ENCODE measurements at regions not wholly inside any gene's neighbourhood (a gene's known extent, or its start where the extent isn't known, plus 50 kb on each side); places are given as distances from the start of the nearest gene placed in this dataset.
"Not testable (repeated sequence)": the region's sequence is repeated elsewhere in the genome, so short reads cannot be mapped to it uniquely, and the experiment has no call there.

- DNase-seq = no peak
Observed at GRCh38 chr9:26142631-26143030, 464.4 kb upstream of the TUSC1 start.

- no peak for DNase-seq
Observed at GRCh38 chr9:26142201-26142600, 464.0 kb upstream of the TUSC1 start.

- no peak for DNase-seq
Observed at GRCh38 chr9:26133537-26133936, 455.3 kb upstream of the TUSC1 start.

- no peak for DNase-seq
Observed at GRCh38 chr9:26132746-26133312, 454.6 kb upstream of the TUSC1 start.

- DNase-seq = no peak
Observed at GRCh38 chr9:26131886-26132285, 453.6 kb upstream of the TUSC1 start.

- DNase-seq = no peak
Observed at GRCh38 chr9:26129217-26129616, 451.0 kb upstream of the TUSC1 start.

GRCh38 chr9:26125693-26126092, 447.4 kb upstream of the TUSC1 start:
- no peak for DNase-seq

- not testable (repeated sequence) for DNase-seq
Observed at GRCh38 chr9:26116085-26116484, 437.8 kb upstream of the TUSC1 start.

- DNase-seq = no peak
Observed at GRCh38 chr9:26112724-26113123, 434.5 kb upstream of the TUSC1 start.

- no peak for DNase-seq
Observed at GRCh38 chr9:26086396-26086795, 408.2 kb upstream of the TUSC1 start.

- no peak for DNase-seq
Observed at GRCh38 chr9:26081847-26082246, 403.6 kb upstream of the TUSC1 start.

- no peak for DNase-seq
Observed at GRCh38 chr9:26078706-26079105, 400.5 kb upstream of the TUSC1 start.

- DNase-seq = no peak
Observed at GRCh38 chr9:26077860-26078259, 399.6 kb upstream of the TUSC1 start.

GRCh38 chr9:26067608-26068007, 389.4 kb upstream of the TUSC1 start:
- no peak for DNase-seq

GRCh38 chr9:26066237-26066636, 388.0 kb upstream of the TUSC1 start:
- DNase-seq = no peak

- DNase-seq = no peak
Observed at GRCh38 chr9:26061948-26062575, 383.8 kb upstream of the TUSC1 start.

GRCh38 chr9:26058111-26058895, 380.1 kb upstream of the TUSC1 start:
- no peak for DNase-seq

- no peak for DNase-seq
Observed at GRCh38 chr9:26057050-26057449, 378.8 kb upstream of the TUSC1 start.

GRCh38 chr9:26054600-26055520, 376.6 kb upstream of the TUSC1 start:
- no peak for DNase-seq

GRCh38 chr9:26053954-26054353, 375.7 kb upstream of the TUSC1 start:
- no peak for DNase-seq

- no peak for DNase-seq
Observed at GRCh38 chr9:26043431-26043830, 365.2 kb upstream of the TUSC1 start.

- DNase-seq = no peak
Observed at GRCh38 chr9:26034786-26035185, 356.5 kb upstream of the TUSC1 start.

- DNase-seq = no peak
Observed at GRCh38 chr9:26033336-26033735, 355.1 kb upstream of the TUSC1 start.
